Bronchial epithelial cell (primary cell): ENCODE measurements at regions not wholly inside any gene's neighbourhood (a gene's known extent, or its start where the extent isn't known, plus 50 kb on each side); places are given as distances from the start of the nearest gene placed in this dataset.

Experiments
- DNase-seq: peaks from one replicate; pipeline ENCODE4 v3.0.0-alpha.2; 2010; ENCODE audit warnings: low read depth
- FAIRE-seq: peaks from 2 replicates; lab custom pipeline; 2011; peaks lifted over from hg19 to GRCh38; lab: Jason Lieb, UNC
- H3K27me3 ChIP-seq: 2 replicates; pipeline ENCODE4 v1.5.1; 2011; ENCODE audit warnings: low read length; ENCODE audit not compliant: control insufficient read depth, insufficient read depth
- H3K36me3 ChIP-seq: 2 replicates; pipeline ENCODE4 v1.5.1; 2011; ENCODE audit warnings: low read length; ENCODE audit not compliant: control insufficient read depth, insufficient read depth
- H3K4me3 ChIP-seq: 2 replicates; pipeline ENCODE4 v1.5.1; 2011; ENCODE audit warnings: mild to moderate bottlenecking, low read depth, low read length, control low read depth
- TF ChIP-seq, protein P1 (sequence below): IDR thresholded peaks from 2 replicates; pipeline ENCODE4 v1.5.1; 2011; ENCODE audit warnings: mild to moderate bottlenecking, moderate library complexity, low read length, control low read depth, inconsistent platforms; ENCODE audit not compliant: insufficient read depth, severe bottlenecking

GRCh38 chr2:221662689-221663391 is 90.7 kb upstream of the EPHA4 start:
- Histone ChIP-seq H3K36me3 (no peaks in the 10 kb centered on the region), H3K4me3 (no peak overlapping the region), H3K27me3 (no peaks in the 10 kb centered on the region)
- TF ChIP-seq, protein P1, sequence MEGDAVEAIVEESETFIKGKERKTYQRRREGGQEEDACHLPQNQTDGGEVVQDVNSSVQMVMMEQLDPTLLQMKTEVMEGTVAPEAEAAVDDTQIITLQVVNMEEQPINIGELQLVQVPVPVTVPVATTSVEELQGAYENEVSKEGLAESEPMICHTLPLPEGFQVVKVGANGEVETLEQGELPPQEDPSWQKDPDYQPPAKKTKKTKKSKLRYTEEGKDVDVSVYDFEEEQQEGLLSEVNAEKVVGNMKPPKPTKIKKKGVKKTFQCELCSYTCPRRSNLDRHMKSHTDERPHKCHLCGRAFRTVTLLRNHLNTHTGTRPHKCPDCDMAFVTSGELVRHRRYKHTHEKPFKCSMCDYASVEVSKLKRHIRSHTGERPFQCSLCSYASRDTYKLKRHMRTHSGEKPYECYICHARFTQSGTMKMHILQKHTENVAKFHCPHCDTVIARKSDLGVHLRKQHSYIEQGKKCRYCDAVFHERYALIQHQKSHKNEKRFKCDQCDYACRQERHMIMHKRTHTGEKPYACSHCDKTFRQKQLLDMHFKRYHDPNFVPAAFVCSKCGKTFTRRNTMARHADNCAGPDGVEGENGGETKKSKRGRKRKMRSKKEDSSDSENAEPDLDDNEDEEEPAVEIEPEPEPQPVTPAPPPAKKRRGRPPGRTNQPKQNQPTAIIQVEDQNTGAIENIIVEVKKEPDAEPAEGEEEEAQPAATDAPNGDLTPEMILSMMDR: no peak
- DNase-seq (no peak), FAIRE-seq (no peak)

DNA sequence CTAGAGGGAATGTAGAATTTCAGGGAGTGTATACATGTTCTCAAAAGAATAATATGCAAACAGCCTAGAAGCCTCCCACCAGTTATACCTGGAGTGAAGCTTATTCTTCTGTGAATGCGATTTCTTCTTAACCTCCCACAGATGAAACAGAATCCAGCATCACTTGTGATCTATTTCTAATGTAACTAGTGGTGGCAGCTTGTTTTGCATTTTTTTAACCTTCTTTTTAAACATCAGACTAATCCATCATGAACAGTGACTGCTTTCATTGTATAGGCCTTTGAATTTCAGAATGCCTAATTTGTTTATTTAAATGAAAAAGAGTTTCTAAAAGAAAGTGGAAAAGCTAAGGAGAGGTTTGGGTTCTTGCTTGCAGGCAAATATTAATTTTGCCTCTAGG is 85.7 kb upstream of the EPHA4 start:
- no peaks in the 10 kb centered on the region for H3K36me3 ChIP-seq
- FAIRE-seq: no peak
- DNase-seq: no peak
- no peak overlapping the region for H3K4me3 ChIP-seq
- TF ChIP-seq, protein P1: no peak
- H3K27me3 ChIP-seq: no peaks in the 10 kb centered on the region

GRCh38 chr2:221655300-221655699 is 83.2 kb upstream of the EPHA4 start:
- Histone ChIP-seq H3K4me3 (no peak overlapping the region), H3K27me3 (no peaks in the 10 kb centered on the region), H3K36me3 (no peaks in the 10 kb centered on the region)
- FAIRE-seq (no peak), DNase-seq (no peak)
- TF ChIP-seq, protein P1: no peak

GRCh38 chr2:221653182-221653581 is 81.1 kb upstream of the EPHA4 start:
- Histone ChIP-seq H3K27me3 (no peaks in the 10 kb centered on the region), H3K4me3 (no peak overlapping the region), H3K36me3 (no peaks in the 10 kb centered on the region)
- TF ChIP-seq, protein P1: no peak
- DNase-seq (no peak), FAIRE-seq (no peak)

GRCh38 chr2:221649051-221649775 is 77.1 kb upstream of the EPHA4 start:
- Histone ChIP-seq H3K27me3 (no peaks in the 10 kb centered on the region), H3K4me3 (no peak overlapping the region), H3K36me3 (no peaks in the 10 kb centered on the region)
- FAIRE-seq: no peak
- TF ChIP-seq, protein P1: no peak
- DNase-seq: no peak
